ENCODE measurements at regions not wholly inside any gene's neighbourhood (a gene's known extent, or its start where the extent isn't known, plus 50 kb on each side); places are given as distances from the start of the nearest gene placed in this dataset.
"Not testable (repeated sequence)": the region's sequence is repeated elsewhere in the genome, so short reads cannot be mapped to it uniquely, and the experiment has no call there.

- H3K27me3 ChIP-seq (ENCODE audit: control insufficient read depth, insufficient read depth, low read length): no peaks in the 10 kb centered on the region
- intact Hi-C loops (cut with micrococcal nuclease; ENCODE audit: unreplicated experiment) (no loop called here), in situ Hi-C loops (cut with HindIII; ENCODE audit: low pct_unique_long_range_greater_than_20kb, low sequenced_read_pairs) (no loop called here)
- no peak for ATAC-seq
- H3K27ac ChIP-seq (ENCODE audit: low read length): no peak overlapping the region
- POLR2A ChIA-PET: no interaction called here
- CTCF ChIA-PET: no interaction called here
- no peaks in the 10 kb centered on the region for H3K36me3 ChIP-seq (ENCODE audit: control insufficient read depth, insufficient read depth, low read length)
- H3K9me3 ChIP-seq (ENCODE audit: control insufficient read depth, insufficient read depth, low read depth, low read length): 0 out of 2 replicates have a peak, but pooled peaks cover 3% of the 10 kb centered on the region
- no peak for DNase-seq (ENCODE audit: low read depth, low spot score)
- TF ChIP-seq POLR2AphosphoS5 (IDR thresholded peaks at IDR 0.05; ENCODE audit: low read depth, low read length) (no peak), REST (IDR thresholded peaks at IDR 0.05; ENCODE audit: insufficient read depth in 1 of 2, low read depth in 2 of 2, low read length in 1 of 2) (no peak), CTCF (IDR thresholded peaks at IDR 0.05) (no peak), SIN3A (IDR thresholded peaks at IDR 0.05; ENCODE audit: borderline replicate concordance, insufficient read depth, low read depth, low read length) (no peak), TCF7L2 (IDR thresholded peaks at IDR 0.05; ENCODE audit: low read depth, low read length) (no peak)
- no TSS peak for BruUV-seq (replicated peaks)
- no peak overlapping the region for H3K4me3 ChIP-seq (ENCODE audit: low read depth in 2 of 2, low read length in 2 of 2)
- no peaks in the 10 kb centered on the region for H3K4me1 ChIP-seq (ENCODE audit: control insufficient read depth, insufficient read depth, low read length)
Observed at GRCh38 chr5:156076912-156077311, 250.1 kb upstream of the SGCD start.

- H3K36me3 ChIP-seq (ENCODE audit: control insufficient read depth, insufficient read depth, low read length): no peaks in the 10 kb centered on the region
- POLR2A ChIA-PET: no interaction called here
- no peaks in the 10 kb centered on the region for H3K9me3 ChIP-seq (ENCODE audit: control insufficient read depth, insufficient read depth, low read depth, low read length)
- DNase-seq (ENCODE audit: low read depth, low spot score) (no peak), ATAC-seq (no peak)
- H3K27me3 ChIP-seq (ENCODE audit: control insufficient read depth, insufficient read depth, low read length): no peaks in the 10 kb centered on the region
- H3K4me1 ChIP-seq (ENCODE audit: control insufficient read depth, insufficient read depth, low read length): no peaks in the 10 kb centered on the region
- no peak overlapping the region for H3K27ac ChIP-seq (ENCODE audit: low read length)
- no TSS peak for BruUV-seq (replicated peaks)
- in situ Hi-C loops (cut with HindIII; ENCODE audit: low pct_unique_long_range_greater_than_20kb, low sequenced_read_pairs): no loop called here
- intact Hi-C loops (cut with micrococcal nuclease; ENCODE audit: unreplicated experiment): no loop called here
- H3K4me3 ChIP-seq (ENCODE audit: low read depth in 2 of 2, low read length in 2 of 2): no peak overlapping the region
- TF ChIP-seq POLR2AphosphoS5 (IDR thresholded peaks at IDR 0.05; ENCODE audit: low read depth, low read length): no peak
- no peak for TF ChIP-seq TCF7L2 (IDR thresholded peaks at IDR 0.05; ENCODE audit: low read depth, low read length)
- CTCF ChIA-PET: no interaction called here
Observed at GRCh38 chr5:156087577-156088110, 239.3 kb upstream of the SGCD start.

- ATAC-seq: not testable (repeated sequence)
Observed at GRCh38 chr5:156089955-156090940, 236.7 kb upstream of the SGCD start.

More at GRCh38 chr5:156089955-156090940, 236.7 kb upstream of the SGCD start:
- H3K4me3 ChIP-seq (ENCODE audit: low read depth in 2 of 2, low read length in 2 of 2); POLR2A ChIA-PET; H3K27me3 ChIP-seq (ENCODE audit: control insufficient read depth, insufficient read depth, low read length); intact Hi-C loops (cut with micrococcal nuclease; ENCODE audit: unreplicated experiment); H3K4me1 ChIP-seq (ENCODE audit: control insufficient read depth, insufficient read depth, low read length); in situ Hi-C loops (cut with HindIII; ENCODE audit: low pct_unique_long_range_greater_than_20kb, low sequenced_read_pairs); H3K9me3 ChIP-seq (ENCODE audit: control insufficient read depth, insufficient read depth, low read depth, low read length); CTCF ChIA-PET; H3K36me3 ChIP-seq (ENCODE audit: control insufficient read depth, insufficient read depth, low read length); DNase-seq (ENCODE audit: low read depth, low spot score); BruUV-seq (replicated peaks); H3K27ac ChIP-seq (ENCODE audit: low read length): not testable (repeated sequence)
